Kidney epithelial cell (primary cell): ENCODE measurements at regions not wholly inside any gene's neighbourhood (a gene's known extent, or its start where the extent isn't known, plus 50 kb on each side); places are given as distances from the start of the nearest gene placed in this dataset.

ENCODE experiments used
- DNase-seq: peaks from one replicate; pipeline ENCODE4 v3.0.0-alpha.2; 2010; ENCODE audit warnings: low read depth
- H3K27me3 ChIP-seq: 2 replicates; pipeline ENCODE4 v1.6.0; 2011; ENCODE audit warnings: low read length; ENCODE audit not compliant: control insufficient read depth, insufficient read depth
- H3K36me3 ChIP-seq: 2 replicates; pipeline ENCODE4 v1.5.1; 2011; ENCODE audit warnings: low read length; ENCODE audit not compliant: control insufficient read depth, insufficient read depth
- H3K4me3 ChIP-seq: 2 replicates; pipeline ENCODE4 v1.5.1; 2011; ENCODE audit warnings: low read depth, mild to moderate bottlenecking, control low read depth, low read length
- TF ChIP-seq, protein P1 (sequence below): IDR thresholded peaks from 2 replicates; pipeline ENCODE4 v1.5.1; 2011; ENCODE audit warnings: mild to moderate bottlenecking, moderate library complexity, low read length, control low read depth, inconsistent platforms; ENCODE audit not compliant: insufficient read depth, poor library complexity, severe bottlenecking

DNA sequence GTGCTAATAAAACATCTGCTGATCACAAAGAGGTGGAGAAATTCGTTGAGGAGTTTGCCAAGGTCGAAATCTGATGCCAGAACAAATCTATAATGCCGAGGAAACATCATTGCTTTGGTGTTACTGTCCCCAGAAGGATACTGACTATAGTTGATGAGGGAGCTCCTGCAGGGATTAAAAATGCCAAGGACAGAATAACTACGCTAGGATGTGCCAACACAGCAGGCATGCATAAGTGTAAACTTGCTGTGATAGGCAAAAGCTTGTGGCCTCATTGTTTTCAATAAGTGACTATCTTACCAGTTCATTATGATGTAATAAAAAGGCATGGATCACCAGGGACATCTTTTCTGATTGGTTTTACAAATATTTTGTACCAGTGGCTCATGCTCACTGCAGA is 66.8 kb upstream of the ADCY2 start:
- no peaks in the 10 kb centered on the region for H3K27me3 ChIP-seq
- no peak for DNase-seq
- TF ChIP-seq, protein P1, sequence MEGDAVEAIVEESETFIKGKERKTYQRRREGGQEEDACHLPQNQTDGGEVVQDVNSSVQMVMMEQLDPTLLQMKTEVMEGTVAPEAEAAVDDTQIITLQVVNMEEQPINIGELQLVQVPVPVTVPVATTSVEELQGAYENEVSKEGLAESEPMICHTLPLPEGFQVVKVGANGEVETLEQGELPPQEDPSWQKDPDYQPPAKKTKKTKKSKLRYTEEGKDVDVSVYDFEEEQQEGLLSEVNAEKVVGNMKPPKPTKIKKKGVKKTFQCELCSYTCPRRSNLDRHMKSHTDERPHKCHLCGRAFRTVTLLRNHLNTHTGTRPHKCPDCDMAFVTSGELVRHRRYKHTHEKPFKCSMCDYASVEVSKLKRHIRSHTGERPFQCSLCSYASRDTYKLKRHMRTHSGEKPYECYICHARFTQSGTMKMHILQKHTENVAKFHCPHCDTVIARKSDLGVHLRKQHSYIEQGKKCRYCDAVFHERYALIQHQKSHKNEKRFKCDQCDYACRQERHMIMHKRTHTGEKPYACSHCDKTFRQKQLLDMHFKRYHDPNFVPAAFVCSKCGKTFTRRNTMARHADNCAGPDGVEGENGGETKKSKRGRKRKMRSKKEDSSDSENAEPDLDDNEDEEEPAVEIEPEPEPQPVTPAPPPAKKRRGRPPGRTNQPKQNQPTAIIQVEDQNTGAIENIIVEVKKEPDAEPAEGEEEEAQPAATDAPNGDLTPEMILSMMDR: no peak
- H3K4me3 ChIP-seq: no peak overlapping the region
- no peaks in the 10 kb centered on the region for H3K36me3 ChIP-seq

GRCh38 chr5:7329712-7330111 is 66.2 kb upstream of the ADCY2 start:
- DNase-seq: no peak

DNA sequence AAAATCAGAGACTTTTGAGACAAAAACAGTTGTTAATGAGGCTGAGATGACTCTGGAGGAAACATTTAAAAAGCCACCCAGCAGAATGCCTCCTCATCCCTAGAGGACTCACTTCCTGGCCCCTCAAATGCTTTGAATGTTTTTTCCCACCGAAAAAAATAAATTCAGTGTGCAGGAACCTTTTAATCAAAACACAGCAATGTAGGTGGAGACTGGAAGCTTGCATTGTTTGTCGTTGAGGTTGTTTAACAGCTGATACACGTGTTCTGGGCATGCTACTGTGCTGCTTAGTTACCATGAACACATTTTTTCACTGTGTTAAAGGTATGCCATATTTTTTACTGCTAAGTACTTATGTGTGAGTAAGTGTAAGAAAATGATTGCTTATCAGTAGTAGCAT is 65.7 kb upstream of the ADCY2 start:
- Histone ChIP-seq H3K36me3 (no peaks in the 10 kb centered on the region), H3K27me3 (no peaks in the 10 kb centered on the region), H3K4me3 (no peak overlapping the region)
- TF ChIP-seq, protein P1: no peak
- no peak for DNase-seq

More at GRCh38 chr5:7329712-7330111, 66.2 kb upstream of the ADCY2 start:
- Histone ChIP-seq H3K4me3 (no peak overlapping the region), H3K27me3 (no peaks in the 10 kb centered on the region), H3K36me3 (no peaks in the 10 kb centered on the region)
- TF ChIP-seq, protein P1: no peak

DNA sequence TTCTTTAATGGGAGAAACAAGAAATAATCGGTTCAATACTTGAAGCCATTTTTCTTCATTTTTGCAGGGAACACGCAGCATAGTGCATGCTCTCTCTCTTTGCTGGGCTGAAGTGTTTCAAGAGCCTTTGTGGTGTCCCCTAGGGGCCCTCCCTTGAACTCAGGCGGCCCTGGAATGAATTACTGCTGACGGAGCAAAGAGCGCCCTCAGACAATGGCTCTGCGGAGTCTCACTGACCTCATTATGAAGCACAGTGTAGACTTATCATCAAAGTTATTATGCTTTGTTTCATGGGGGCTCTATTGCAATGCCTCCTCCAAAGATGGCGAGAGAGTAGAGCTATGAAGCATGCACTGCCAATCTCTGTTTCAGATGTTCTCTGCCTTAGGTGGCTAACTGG is 64.8 kb upstream of the ADCY2 start:
- Histone ChIP-seq H3K27me3 (no peaks in the 10 kb centered on the region), H3K4me3 (no peak overlapping the region), H3K36me3 (no peaks in the 10 kb centered on the region)
- no peak for DNase-seq
- TF ChIP-seq, protein P1: no peak
